BLaER1 (cell line): ENCODE measurements at regions not wholly inside any gene's neighbourhood (a gene's known extent, or its start where the extent isn't known, plus 50 kb on each side); places are given as distances from the start of the nearest gene placed in this dataset.
"Not testable (repeated sequence)": the region's sequence is repeated elsewhere in the genome, so short reads cannot be mapped to it uniquely, and the experiment has no call there.

Experiments used
- H3K27ac ChIP-seq: shearing (Covaris generic); formaldehyde crosslinking; 2 replicates; pipeline ENCODE4 v1.8.1; 2022
- H3K27me3 ChIP-seq: shearing (Covaris generic); formaldehyde crosslinking; 2 replicates; pipeline ENCODE4 v1.8.1; 2022
- H3K36me3 ChIP-seq: shearing (Covaris generic); formaldehyde crosslinking; 2 replicates; pipeline ENCODE4 v1.8.1; 2022
- H3K4me1 ChIP-seq: shearing (Covaris generic); formaldehyde crosslinking; 2 replicates; pipeline ENCODE4 v1.8.1; 2022
- H3K4me2 ChIP-seq: shearing (Covaris generic); formaldehyde crosslinking; 2 replicates; pipeline ENCODE4 v1.8.1; 2022
- H3K4me3 ChIP-seq: shearing (Covaris generic); formaldehyde crosslinking; 2 replicates; pipeline ENCODE4 v1.8.1; 2022
- H3K9ac ChIP-seq: shearing (Covaris generic); formaldehyde crosslinking; 2 replicates; pipeline ENCODE4 v1.8.1; 2022
- H3K9me3 ChIP-seq: shearing (Covaris generic); formaldehyde crosslinking; 2 replicates; pipeline ENCODE4 v1.8.1; 2022
- H4K20me1 ChIP-seq: shearing (Covaris generic); formaldehyde crosslinking; 2 replicates; pipeline ENCODE4 v1.8.1; 2022
- Cebpa-rat ChIP-seq: shearing (Covaris generic); IDR thresholded peaks from 2 replicates; pipeline ENCODE4 v1.8.1; 2022

DNA sequence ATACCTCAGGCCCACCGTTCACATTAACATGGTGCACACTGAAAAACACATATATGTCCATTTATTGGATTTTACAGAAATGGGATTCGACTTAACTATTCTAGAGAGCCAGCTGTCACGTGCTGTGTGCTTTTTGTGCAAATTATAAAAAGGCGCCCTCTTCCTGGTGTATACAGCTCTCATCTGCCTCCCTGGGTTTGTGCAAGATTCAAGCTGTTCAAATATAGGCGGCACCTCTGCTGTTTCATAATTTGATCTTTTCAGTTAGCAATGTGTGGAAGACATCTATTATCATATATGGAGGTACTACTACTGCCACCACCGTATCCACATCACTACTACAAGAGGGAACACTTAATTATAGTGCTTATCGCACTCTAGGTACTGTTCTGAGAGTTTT, 187.6 kb downstream of the EBLN2 start:
- H3K9me3 ChIP-seq, result peaks cover 8% of the 10 kb centered on the region; the same call in 1 of the 2 replicates
- H3K9ac ChIP-seq, result no peak overlapping the region
- H3K36me3 ChIP-seq, result no peaks in the 10 kb centered on the region
- no peaks in the 10 kb centered on the region for H3K27me3 ChIP-seq
- H3K27ac ChIP-seq, result no peak overlapping the region
- no peaks in the 10 kb centered on the region for H4K20me1 ChIP-seq
- no peaks in the 10 kb centered on the region for H3K4me1 ChIP-seq
- H3K4me3 ChIP-seq, result no peak overlapping the region
- no peak for TF ChIP-seq Cebpa-rat
- no peak overlapping the region for H3K4me2 ChIP-seq

GRCh38 chr3:73254062-73254461, 192.6 kb downstream of the EBLN2 start:
- Histone ChIP-seq H3K27ac (no peak overlapping the region), H4K20me1 (no peaks in the 10 kb centered on the region), H3K9me3 (no peaks in the 10 kb centered on the region), H3K4me2 (no peak overlapping the region), H3K9ac (no peak overlapping the region), H3K27me3 (no peaks in the 10 kb centered on the region), H3K4me3 (no peak overlapping the region), H3K36me3 (no peaks in the 10 kb centered on the region), H3K4me1 (no peaks in the 10 kb centered on the region)
- no peak for TF ChIP-seq Cebpa-rat

- TF ChIP-seq Cebpa-rat, result no peak
- Histone ChIP-seq H3K9ac (no peak overlapping the region), H4K20me1 (no peaks in the 10 kb centered on the region), H3K9me3 (no peaks in the 10 kb centered on the region), H3K27me3 (no peaks in the 10 kb centered on the region), H3K4me1 (no peaks in the 10 kb centered on the region), H3K4me3 (no peak overlapping the region), H3K36me3 (no peaks in the 10 kb centered on the region), H3K27ac (no peak overlapping the region), H3K4me2 (no peak overlapping the region)
Measured at GRCh38 chr3:73255609-73256029, 194.2 kb downstream of the EBLN2 start.

- Histone ChIP-seq H3K4me1 (no peaks in the 10 kb centered on the region), H3K36me3 (no peaks in the 10 kb centered on the region), H3K27ac (no peak overlapping the region), H3K9ac (no peak overlapping the region), H3K9me3 (no peaks in the 10 kb centered on the region), H3K27me3 (no peaks in the 10 kb centered on the region), H4K20me1 (no peaks in the 10 kb centered on the region), H3K4me3 (no peak overlapping the region), H3K4me2 (no peak overlapping the region)
- no peak for TF ChIP-seq Cebpa-rat
Measured at GRCh38 chr3:73257186-73257585, 195.7 kb downstream of the EBLN2 start.

DNA sequence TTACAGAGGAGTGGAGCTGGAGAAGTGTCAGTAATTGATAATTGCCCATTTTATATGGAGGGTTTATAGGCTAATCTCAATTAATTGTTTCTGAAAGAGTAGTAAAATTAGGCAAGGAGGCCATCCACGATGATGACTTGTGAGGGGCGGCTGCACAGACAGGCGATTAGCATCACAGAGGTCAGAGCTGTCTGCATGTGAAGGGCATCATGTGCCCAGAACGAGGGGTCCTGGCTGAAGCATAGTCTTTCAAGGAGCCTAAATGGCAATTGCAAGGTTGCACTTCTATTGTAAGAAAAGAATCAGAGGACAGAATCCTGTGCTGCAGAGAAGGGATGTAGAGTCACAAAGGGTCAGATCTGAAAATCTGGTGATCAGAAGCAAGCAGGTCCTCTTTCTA, 196.6 kb downstream of the EBLN2 start:
- Histone ChIP-seq H3K4me3 (no peak overlapping the region), H3K27me3 (no peaks in the 10 kb centered on the region), H3K36me3 (no peaks in the 10 kb centered on the region), H3K9me3 (no peaks in the 10 kb centered on the region), H4K20me1 (no peaks in the 10 kb centered on the region), H3K9ac (no peak overlapping the region), H3K4me1 (no peaks in the 10 kb centered on the region), H3K4me2 (no peak overlapping the region), H3K27ac (no peak overlapping the region)
- TF ChIP-seq Cebpa-rat, result no peak

DNA sequence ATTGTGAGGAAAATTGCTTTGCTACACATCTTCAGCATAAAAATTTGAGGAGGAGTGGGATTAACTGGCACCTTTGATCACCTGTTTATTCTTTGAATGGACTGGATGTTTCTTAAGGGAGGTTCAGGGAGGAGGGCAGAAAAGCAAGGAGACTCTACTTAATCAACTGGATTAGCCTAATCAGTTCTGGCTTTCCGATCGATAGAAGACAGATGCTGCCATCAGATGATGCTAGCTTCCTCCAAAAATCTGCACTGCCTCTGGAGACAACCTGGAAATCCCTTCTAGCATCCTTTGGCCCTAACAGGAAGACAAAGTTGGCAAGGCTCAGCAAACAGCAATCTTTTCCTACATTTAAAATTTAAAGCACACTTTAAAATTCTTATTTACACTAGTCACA, 197.8 kb downstream of the EBLN2 start:
- Histone ChIP-seq H4K20me1 (no peaks in the 10 kb centered on the region), H3K27ac (no peak overlapping the region), H3K4me2 (no peak overlapping the region), H3K4me1 (no peaks in the 10 kb centered on the region), H3K9ac (no peak overlapping the region), H3K36me3 (no peaks in the 10 kb centered on the region), H3K27me3 (no peaks in the 10 kb centered on the region), H3K9me3 (no peaks in the 10 kb centered on the region), H3K4me3 (no peak overlapping the region)
- TF ChIP-seq Cebpa-rat, result no peak

- no peaks in the 10 kb centered on the region for H4K20me1 ChIP-seq
- H3K4me1 ChIP-seq, result no peaks in the 10 kb centered on the region
- no peaks in the 10 kb centered on the region for H3K9me3 ChIP-seq
- H3K27me3 ChIP-seq, result no peaks in the 10 kb centered on the region
- H3K4me3 ChIP-seq, result no peak overlapping the region
- no peak overlapping the region for H3K27ac ChIP-seq
- TF ChIP-seq Cebpa-rat, result no peak
- no peak overlapping the region for H3K9ac ChIP-seq
- no peak overlapping the region for H3K4me2 ChIP-seq
- H3K36me3 ChIP-seq, result no peaks in the 10 kb centered on the region
Measured at GRCh38 chr3:73259856-73260255, 198.4 kb downstream of the EBLN2 start.

DNA sequence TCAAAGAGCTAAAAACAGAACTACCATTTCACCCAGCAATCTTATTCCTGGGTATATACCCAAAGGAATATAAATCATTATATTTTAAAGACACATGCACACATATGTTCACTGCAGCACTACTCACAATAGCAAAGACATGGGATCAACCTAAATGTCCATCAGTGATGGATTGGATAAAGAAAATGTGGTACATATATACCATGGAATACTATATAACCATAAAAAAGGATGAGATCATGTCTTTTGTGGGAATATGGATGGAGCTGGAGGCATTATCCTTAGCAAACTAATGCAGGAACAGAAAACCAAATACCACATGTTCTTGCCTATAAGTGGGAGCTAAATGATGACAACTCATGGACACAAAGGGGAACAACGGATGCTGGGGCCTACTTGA, 205.1 kb downstream of the EBLN2 start:
- H3K27me3 ChIP-seq, H3K27ac ChIP-seq, H4K20me1 ChIP-seq, H3K36me3 ChIP-seq, H3K9me3 ChIP-seq, H3K4me2 ChIP-seq, H3K4me3 ChIP-seq, H3K9ac ChIP-seq, H3K4me1 ChIP-seq: not testable (repeated sequence)

- not testable (repeated sequence) for H3K4me2 ChIP-seq, H4K20me1 ChIP-seq, H3K4me1 ChIP-seq, H3K36me3 ChIP-seq, H3K9me3 ChIP-seq, H3K9ac ChIP-seq, H3K27ac ChIP-seq, H3K4me3 ChIP-seq, H3K27me3 ChIP-seq
Measured at GRCh38 chr3:73269126-73269525, 207.7 kb downstream of the EBLN2 start.

- no peaks in the 10 kb centered on the region for H3K36me3 ChIP-seq
- no peak overlapping the region for H3K4me3 ChIP-seq
- H3K4me2 ChIP-seq, result no peak overlapping the region
- H3K9ac ChIP-seq, result no peak overlapping the region
- no peaks in the 10 kb centered on the region for H3K27me3 ChIP-seq
- H3K27ac ChIP-seq, result no peak overlapping the region
- no peaks in the 10 kb centered on the region for H3K9me3 ChIP-seq
- H3K4me1 ChIP-seq, result no peaks in the 10 kb centered on the region
- no peak for TF ChIP-seq Cebpa-rat
- H4K20me1 ChIP-seq, result no peaks in the 10 kb centered on the region
Measured at GRCh38 chr3:73270839-73271483, 209.5 kb downstream of the EBLN2 start.

DNA sequence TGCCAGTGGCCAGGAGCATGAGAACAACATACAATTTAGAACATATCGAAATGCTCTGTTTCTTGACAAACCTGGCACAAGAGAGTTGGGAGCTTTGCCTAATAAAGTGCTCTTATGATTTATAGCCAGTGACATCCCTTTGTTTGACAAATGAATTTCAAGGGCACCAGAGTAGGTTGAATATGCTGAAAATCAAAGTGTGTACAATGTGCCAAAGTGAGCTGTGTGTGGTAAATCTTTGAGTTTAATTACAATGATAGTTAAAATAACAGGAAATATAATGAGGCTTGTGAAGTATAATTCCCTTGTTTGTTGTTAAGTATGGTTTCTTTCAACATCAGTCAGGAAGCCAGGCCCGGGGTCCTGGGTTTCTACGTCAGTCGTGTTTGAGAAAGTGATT, 211.9 kb downstream of the EBLN2 start:
- Histone ChIP-seq H3K27ac (no peak overlapping the region), H3K4me1 (no peaks in the 10 kb centered on the region), H4K20me1 (no peaks in the 10 kb centered on the region), H3K4me2 (no peak overlapping the region), H3K9ac (no peak overlapping the region), H3K4me3 (no peak overlapping the region), H3K9me3 (no peaks in the 10 kb centered on the region), H3K27me3 (no peaks in the 10 kb centered on the region), H3K36me3 (no peaks in the 10 kb centered on the region)
- TF ChIP-seq Cebpa-rat, result no peak
